Mesenchymal stem cell (in vitro differentiated cells and primary cell): ENCODE measurements at regions not wholly inside any gene's neighbourhood (a gene's known extent, or its start where the extent isn't known, plus 50 kb on each side); places are given as distances from the start of the nearest gene placed in this dataset.

Source experiments
- DNase-seq: peaks from one replicate; pipeline ENCODE4 v3.0.0-alpha.2; 2013
- H2AFZ ChIP-seq: one replicate; pipeline ENCODE4 v1.6.1; 2013; ENCODE audit warnings: low read depth, mild to moderate bottlenecking, control low read depth, inconsistent platforms, low read length, moderate library complexity
- H2AK5ac ChIP-seq: 2 replicates; pipeline ENCODE4 v1.6.1; 2013; ENCODE audit warnings: low read length, moderate library complexity, mild to moderate bottlenecking, inconsistent platforms; ENCODE audit not compliant: severe bottlenecking
- H2BK120ac ChIP-seq: one replicate; pipeline ENCODE4 v1.6.1; 2013; ENCODE audit warnings: low read depth, mild to moderate bottlenecking, inconsistent platforms, low read length, moderate library complexity
- H2BK12ac ChIP-seq, 2 experiments: one replicate each; pipeline ENCODE4 v1.6.1; 2013; ENCODE audit warnings: inconsistent platforms in 2 of 2, low read length in 2 of 2, mild to moderate bottlenecking in 2 of 2, moderate library complexity in 2 of 2, control low read depth in 1 of 2
- H2BK15ac ChIP-seq: one replicate; pipeline ENCODE4 v1.6.1; 2013; ENCODE audit warnings: mild to moderate bottlenecking, low read depth, inconsistent platforms; ENCODE audit not compliant: poor library complexity, severe bottlenecking
- H2BK5ac ChIP-seq: 2 replicates; pipeline ENCODE4 v1.6.1; 2013; ENCODE audit warnings: low read depth, mild to moderate bottlenecking, low read length, control low read depth, inconsistent platforms; ENCODE audit not compliant: poor library complexity, severe bottlenecking
- H3K14ac ChIP-seq, 2 experiments: one replicate each; pipeline ENCODE4 v1.6.1; 2013; ENCODE audit warnings: inconsistent platforms in 2 of 2, low read length in 2 of 2, control low read depth in 1 of 2, mild to moderate bottlenecking in 1 of 2, moderate library complexity in 1 of 2
- H3K18ac ChIP-seq, 2 experiments: one replicate each; pipeline ENCODE4 v1.6.1; 2013; ENCODE audit warnings: inconsistent platforms in 2 of 2, low read length in 2 of 2, control low read depth in 1 of 2, low read depth in 1 of 2, mild to moderate bottlenecking in 1 of 2
- H3K23ac ChIP-seq, 2 experiments: one replicate each; pipeline ENCODE4 v1.6.1; 2013; ENCODE audit warnings: inconsistent platforms in 2 of 2, low read length in 2 of 2, mild to moderate bottlenecking in 2 of 2, moderate library complexity in 2 of 2, control low read depth in 1 of 2
- H3K27ac ChIP-seq: 2 replicates; pipeline ENCODE4 v1.5.1; 2013; ENCODE audit warnings: mild to moderate bottlenecking, moderate library complexity, low read length, control low read depth, inconsistent platforms; ENCODE audit not compliant: poor library complexity, severe bottlenecking
- H3K27me3 ChIP-seq, 2 experiments: 2 replicates each; pipeline versions ENCODE4 v1.6.1 to v1.7.0; 2013; ENCODE audit warnings: low read length in 2 of 2, mild to moderate bottlenecking in 2 of 2, moderate library complexity in 2 of 2, control low read depth in 1 of 2, inconsistent platforms in 1 of 2; ENCODE audit not compliant: control insufficient read depth in 1 of 2, insufficient read depth in 1 of 2
- H3K36me3 ChIP-seq, 2 experiments: 2 replicates each; pipeline versions ENCODE4 v1.6.1 to v1.7.0; 2013; ENCODE audit warnings: low read length in 2 of 2, control low read depth in 1 of 2, inconsistent platforms in 1 of 2, low read depth in 1 of 2, mild to moderate bottlenecking in 1 of 2; ENCODE audit not compliant: insufficient read depth in 2 of 2, control insufficient read depth in 1 of 2
- H3K4ac ChIP-seq, 2 experiments: one replicate each; pipeline ENCODE4 v1.6.1; 2013; ENCODE audit warnings: inconsistent platforms in 2 of 2, low read length in 2 of 2, mild to moderate bottlenecking in 2 of 2, moderate library complexity in 2 of 2, control low read depth in 1 of 2, low read depth in 1 of 2
- H3K4me1 ChIP-seq: 2 replicates; pipeline ENCODE4 v1.6.1; 2013; ENCODE audit warnings: low read depth, low read length, control low read depth; ENCODE audit not compliant: control insufficient read depth, insufficient read depth
- H3K4me2 ChIP-seq: 2 replicates; pipeline ENCODE4 v1.6.1; 2013; ENCODE audit warnings: low read length, mild to moderate bottlenecking, inconsistent platforms; ENCODE audit not compliant: poor library complexity, severe bottlenecking
- H3K4me3 ChIP-seq, 2 experiments: 2 replicates each; pipeline versions ENCODE4 v1.5.1 to v1.7.0; 2013; ENCODE audit warnings: low read length in 2 of 2, mild to moderate bottlenecking in 2 of 2, control low read depth in 1 of 2, low read depth in 1 of 2; ENCODE audit not compliant: insufficient read depth in 1 of 2
- H3K79me1 ChIP-seq: replicated peaks from 2 replicates; pipeline ENCODE4 v1.6.1; 2013; ENCODE audit warnings: mild to moderate bottlenecking, control low read depth, low read length, inconsistent platforms; ENCODE audit not compliant: poor library complexity, severe bottlenecking
- H3K9ac ChIP-seq: 2 replicates; pipeline ENCODE4 v1.7.0; 2013; ENCODE audit warnings: mild to moderate bottlenecking, low read length, moderate library complexity
- H3K9me3 ChIP-seq: 2 replicates; pipeline ENCODE4 v1.7.0; 2013; ENCODE audit warnings: mild to moderate bottlenecking, low read length; ENCODE audit not compliant: control insufficient read depth
- H4K8ac ChIP-seq: one replicate; pipeline ENCODE4 v1.6.1; 2013; ENCODE audit warnings: inconsistent platforms, mild to moderate bottlenecking, low read length, moderate library complexity
- H4K91ac ChIP-seq: one replicate; pipeline ENCODE4 v1.6.1; 2013; ENCODE audit warnings: mild to moderate bottlenecking, low read length, inconsistent platforms
- whole genome bisulfite sequencing: methylation state at CpG from one replicate; pipeline ENCODE4 v1.1.7; 2013; ENCODE audit warnings: mixed read lengths; 5-methylcytosine and 5-hydroxymethylcytosine counted together

DNA sequence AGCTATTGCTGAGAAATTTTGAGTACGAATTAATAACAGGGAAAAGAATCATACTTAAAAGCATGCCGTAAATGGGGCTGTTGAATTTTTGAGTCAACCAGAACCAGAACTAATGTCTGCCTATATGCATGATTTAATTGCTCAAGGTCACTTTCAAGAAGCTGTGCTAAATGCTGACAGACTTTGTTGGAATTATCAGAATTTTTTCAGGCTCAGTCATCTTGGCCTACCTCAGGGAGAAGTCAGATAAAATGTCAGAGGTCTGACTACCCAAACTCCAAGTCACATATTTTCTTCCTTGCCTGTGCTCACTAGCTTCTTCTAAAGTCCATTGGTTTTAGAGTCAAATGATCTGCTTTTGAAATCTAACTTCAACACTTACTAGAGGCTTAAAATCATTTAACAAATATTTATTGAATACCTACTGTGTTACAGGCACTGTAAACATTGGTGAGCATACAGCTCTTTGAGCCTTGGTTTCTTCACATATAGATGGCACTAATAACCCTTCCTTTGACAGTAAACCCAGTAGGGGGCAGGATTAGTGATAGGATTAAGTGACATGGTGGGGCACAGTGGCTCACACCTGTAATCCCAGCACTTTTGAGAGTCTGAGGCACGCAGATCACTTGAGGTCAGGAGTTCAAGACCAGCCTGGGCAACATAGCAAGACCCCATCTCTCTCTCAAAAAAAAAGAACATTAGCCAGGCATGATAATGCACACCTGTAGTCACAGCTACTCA lies 121.2 kb upstream of the SLC44A3 start:
- no peak overlapping the region for H3K4ac ChIP-seq
- H2BK5ac ChIP-seq, result no peak overlapping the region
- H3K14ac ChIP-seq, result no peak overlapping the region
- no peaks in the 10 kb centered on the region for H3K79me1 ChIP-seq
- peak overlapping the region; percentile 61 for H3K9ac ChIP-seq
- H2BK15ac ChIP-seq, result no peak overlapping the region
- no peaks in the 10 kb centered on the region for H3K36me3 ChIP-seq
- H2BK120ac ChIP-seq, result peak overlapping the region; percentile 61
- WGBS, result 50% methylated on average over 2 of the region's 3 CpGs
- peak; percentile 31 for DNase-seq
- peak overlapping the region; percentile 68 for H4K91ac ChIP-seq
- H3K9me3 ChIP-seq, result no peaks in the 10 kb centered on the region
- peak overlapping the region; percentile 19 for H2AK5ac ChIP-seq
- H3K27ac ChIP-seq, result peak overlapping the region; percentile 65
- peak overlapping the region in 1 of 2 experiments; percentile 5 for H3K23ac ChIP-seq
- H2BK12ac ChIP-seq, result peak overlapping the region in 1 of 2 experiments; percentile 84
- H3K27me3 ChIP-seq, result no peaks in the 10 kb centered on the region
- H4K8ac ChIP-seq, result no peak overlapping the region
- H3K18ac ChIP-seq, result peak overlapping the region in 1 of 2 experiments; percentile 54
- no peak overlapping the region for H3K4me3 ChIP-seq
- no peak overlapping the region for H3K4me2 ChIP-seq
- no peak overlapping the region for H2AFZ ChIP-seq
- H3K4me1 ChIP-seq, result peaks cover 6% of the 10 kb centered on the region

GRCh38 chr1:94698356-94698755 lies 121.8 kb upstream of the SLC44A3 start:
- Histone ChIP-seq H2AFZ (no peak overlapping the region), H4K91ac (no peak overlapping the region), H3K23ac (no peak overlapping the region), H3K9ac (peak overlapping the region; percentile 20), H3K18ac (no peak overlapping the region), H4K8ac (no peak overlapping the region), H3K14ac (no peak overlapping the region), H3K4me2 (no peak overlapping the region), H2AK5ac (no peak overlapping the region), H2BK5ac (no peak overlapping the region), H3K4me3 (no peak overlapping the region), H3K79me1 (no peaks in the 10 kb centered on the region), H3K4me1 (peaks cover 6% of the 10 kb centered on the region), H3K27me3 (no peaks in the 10 kb centered on the region), H3K9me3 (no peaks in the 10 kb centered on the region), H2BK12ac (no peak overlapping the region), H2BK120ac (no peak overlapping the region), H3K36me3 (no peaks in the 10 kb centered on the region), H3K4ac (no peak overlapping the region), H3K27ac (peak overlapping the region; percentile 60), H2BK15ac (no peak overlapping the region)
- WGBS, result 17% methylated on average over 2 of the region's 2 CpGs
- peak; percentile 49 for DNase-seq

- Histone ChIP-seq H3K4me2 (no peak overlapping the region), H4K91ac (no peak overlapping the region)
These were observed 122.3 kb upstream of the SLC44A3 start for GRCh38 chr1:94697839-94698238.

GRCh38 chr1:94694226-94694915 lies 125.8 kb upstream of the SLC44A3 start:
- Histone ChIP-seq H3K4me3 (no peak overlapping the region), H2AK5ac (no peak overlapping the region), H3K4me1 (peaks cover 2% of the 10 kb centered on the region), H3K23ac (no peak overlapping the region), H2BK15ac (no peak overlapping the region), H3K27ac (no peak overlapping the region), H3K79me1 (no peaks in the 10 kb centered on the region), H3K27me3 (no peaks in the 10 kb centered on the region), H3K4ac (no peak overlapping the region), H3K14ac (no peak overlapping the region), H4K8ac (no peak overlapping the region), H3K9ac (no peak overlapping the region), H3K18ac (no peak overlapping the region), H2BK120ac (no peak overlapping the region), H3K9me3 (no peaks in the 10 kb centered on the region), H2BK12ac (no peak overlapping the region), H3K4me2 (no peak overlapping the region), H2BK5ac (no peak overlapping the region), H3K36me3 (no peaks in the 10 kb centered on the region), H4K91ac (no peak overlapping the region), H2AFZ (no peak overlapping the region)
- WGBS, result 95% methylated on average over 4 of the region's 4 CpGs
- DNase-seq, result no peak

More at GRCh38 chr1:94697839-94698238, 122.3 kb upstream of the SLC44A3 start:
- H3K23ac ChIP-seq, result no peak overlapping the region
- H2BK12ac ChIP-seq, result no peak overlapping the region
- H3K4me3 ChIP-seq, result no peak overlapping the region
- H3K18ac ChIP-seq, result no peak overlapping the region
- no peak overlapping the region for H2BK120ac ChIP-seq
- H2BK5ac ChIP-seq, result no peak overlapping the region
- no peaks in the 10 kb centered on the region for H3K27me3 ChIP-seq
- no peak for DNase-seq
- H3K79me1 ChIP-seq, result no peaks in the 10 kb centered on the region
- no peak overlapping the region for H2BK15ac ChIP-seq
- no peak overlapping the region for H3K4ac ChIP-seq
- H2AFZ ChIP-seq, result no peak overlapping the region
- no peaks in the 10 kb centered on the region for H3K9me3 ChIP-seq
- peaks cover 6% of the 10 kb centered on the region for H3K4me1 ChIP-seq
- no peak overlapping the region for H4K8ac ChIP-seq
- H3K36me3 ChIP-seq, result no peaks in the 10 kb centered on the region
- WGBS, result 48% methylated on average over 3 of the region's 5 CpGs
- H3K9ac ChIP-seq, result no peak overlapping the region
- H3K14ac ChIP-seq, result no peak overlapping the region
- H2AK5ac ChIP-seq, result no peak overlapping the region
- H3K27ac ChIP-seq, result peak overlapping the region; percentile 60
